Thyroid gland (tissue), 4 donors: ENCODE measurements at regions not wholly inside any gene's neighbourhood (a gene's known extent, or its start where the extent isn't known, plus 50 kb on each side); places are given as distances from the start of the nearest gene placed in this dataset.

ENCODE experiments used
- DNase-seq, 2 donors: peaks; one replicate each; pipeline ENCODE4 v3.0.0-alpha.2; 2019
- H3K27ac ChIP-seq, 3 donors: fragments of 200-600 bp; sonication (generic); 1 replicate in 2 of 3; 2 replicates in 1 of 3; pipeline ENCODE4 v1.5.1; 2016 to 2019; ENCODE audit warnings: mild to moderate bottlenecking in 1 of 3, moderate library complexity in 1 of 3
- H3K27me3 ChIP-seq: fragments of 200-600 bp; sonication (generic); one replicate; pipeline ENCODE4 v1.5.1; 2019
- H3K36me3 ChIP-seq, 2 donors: fragments of 200-600 bp; sonication (generic); one replicate each; pipeline ENCODE4 v1.5.1; 2016 to 2019
- H3K4me1 ChIP-seq, 2 donors: fragments of 200-600 bp; sonication (generic); one replicate each; pipeline ENCODE4 v1.5.1; 2017 to 2019
- H3K4me3 ChIP-seq, 3 donors: fragments of 200-600 bp; sonication (generic); replicated peaks in 1 of 3; 1 replicate in 2 of 3; 2 replicates in 1 of 3; pipeline ENCODE4 v1.5.1; 2016; ENCODE audit warnings: mild to moderate bottlenecking in 1 of 3
- H3K9me3 ChIP-seq: fragments of 200-600 bp; sonication (generic); one replicate; pipeline ENCODE4 v1.5.1; 2017
- POLR2A ChIP-seq, 2 donors: fragments of 450-650 bp; IDR thresholded peaks; one replicate each; pipeline ENCODE4 v1.6.1; 2017; ENCODE audit warnings: antibody characterized with exemption in 2 of 2, mild to moderate bottlenecking in 2 of 2, moderate library complexity in 1 of 2
- whole genome bisulfite sequencing, 2 donors: methylation state at CpG; one replicate each; pipeline ENCODE4 v1.1.5; 2017; 5-methylcytosine and 5-hydroxymethylcytosine counted together
- intact Hi-C: fragments of 100-400 bp; cut with DNase I; formaldehyde crosslinking; loops from one replicate; pipeline ENCODE4 v1.15.1; 2023
- TF ChIP-seq, protein P1 (sequence below), 6 experiments: fragments of 200-600 bp in 3 of 6; fragments of 450-650 bp in 3 of 6; sonication (generic) in 3 of 6; IDR thresholded peaks; one replicate each; pipeline ENCODE4 v1.5.1; 2016 to 2019; ENCODE audit warnings: antibody characterized with exemption in 6 of 6, mild to moderate bottlenecking in 2 of 6, inconsistent platforms in 1 of 6, moderate library complexity in 1 of 6

DNA sequence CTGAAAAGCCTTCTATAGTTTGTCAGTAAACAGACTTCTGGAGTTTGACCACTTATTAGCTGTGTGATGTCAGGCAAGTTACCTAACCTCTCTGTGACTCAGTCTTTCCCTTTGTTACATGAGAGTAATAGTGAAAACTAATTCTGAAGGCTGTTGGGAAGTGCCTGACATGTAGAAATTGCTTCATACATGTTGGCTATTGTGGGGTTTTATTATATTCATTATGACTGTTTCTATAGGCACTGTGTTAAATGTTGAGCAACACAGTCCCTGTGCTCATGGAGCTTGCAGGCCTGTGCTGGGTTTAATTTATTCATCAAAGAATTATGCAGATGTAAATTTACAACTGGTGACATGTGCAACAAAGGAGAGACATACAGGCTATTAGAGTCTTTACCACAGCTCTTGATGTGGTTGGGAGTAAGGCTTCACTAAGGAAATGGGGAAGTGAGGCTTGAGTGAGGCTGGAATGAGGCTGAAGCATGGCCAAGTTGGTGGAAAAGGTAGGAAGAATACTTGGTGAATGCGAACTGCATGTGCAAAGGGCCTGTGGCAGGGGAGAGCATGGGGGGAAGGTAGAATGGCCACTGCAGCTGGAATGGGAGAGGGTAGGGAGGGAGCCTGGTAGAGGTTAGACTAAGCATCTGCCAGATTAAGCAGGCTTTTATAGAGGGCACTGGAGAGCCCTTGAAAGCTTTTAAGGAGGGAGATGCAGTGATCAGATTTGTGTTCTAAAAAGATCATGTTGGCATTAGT, 236.4 kb upstream of the CRY1 start:
- WGBS, 2 donors: 87 to 92% methylated on average over 1 of the region's 1 CpG
- intact Hi-C loops: loop anchor here (10.0 kb wide), 1 partner anchor 275 kb away; no protein-coding TSS in a partner anchor
- H3K36me3 ChIP-seq: no peaks in the 10 kb centered on the region

DNA sequence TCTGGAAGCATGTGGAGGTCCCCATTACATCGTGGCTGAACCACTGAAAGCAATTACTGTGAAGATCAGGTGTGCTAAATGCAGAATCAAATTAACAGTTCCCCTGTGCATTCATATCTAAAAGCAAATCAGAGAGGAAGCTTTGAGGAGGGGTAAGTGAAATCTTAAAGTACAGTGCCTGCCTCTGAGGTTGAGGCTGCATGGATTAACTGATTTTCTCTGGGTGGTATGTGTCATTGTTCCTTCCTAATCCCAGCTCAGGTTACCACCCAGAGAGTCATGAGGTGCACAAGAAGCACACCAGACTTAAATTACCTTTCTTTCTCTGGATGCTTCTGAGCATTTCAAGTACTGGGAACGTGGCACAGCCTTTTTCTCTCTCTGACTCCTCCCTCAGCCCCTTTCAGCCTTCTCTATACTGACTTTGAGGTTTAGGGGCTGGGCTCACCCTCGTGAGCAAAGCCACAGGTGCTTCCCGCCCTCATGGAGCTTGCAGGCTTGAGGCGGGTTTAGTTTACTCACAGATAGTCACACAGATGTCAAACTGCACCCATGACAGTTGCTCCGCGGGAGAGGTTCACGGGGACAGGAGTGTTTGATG, 237.6 kb upstream of the CRY1 start:
- no peak overlapping the region for H3K27ac ChIP-seq
- WGBS, 2 donors: 69 to 72% methylated on average over 8 of the region's 8 CpGs
- no peaks in the 10 kb centered on the region for H3K36me3 ChIP-seq
- no peak overlapping the region for H3K4me3 ChIP-seq
- intact Hi-C loops: no loop called here
- DNase-seq: no peak
- no peak for TF ChIP-seq POLR2A (IDR thresholded peaks at IDR 0.05)
- TF ChIP-seq, protein P1, sequence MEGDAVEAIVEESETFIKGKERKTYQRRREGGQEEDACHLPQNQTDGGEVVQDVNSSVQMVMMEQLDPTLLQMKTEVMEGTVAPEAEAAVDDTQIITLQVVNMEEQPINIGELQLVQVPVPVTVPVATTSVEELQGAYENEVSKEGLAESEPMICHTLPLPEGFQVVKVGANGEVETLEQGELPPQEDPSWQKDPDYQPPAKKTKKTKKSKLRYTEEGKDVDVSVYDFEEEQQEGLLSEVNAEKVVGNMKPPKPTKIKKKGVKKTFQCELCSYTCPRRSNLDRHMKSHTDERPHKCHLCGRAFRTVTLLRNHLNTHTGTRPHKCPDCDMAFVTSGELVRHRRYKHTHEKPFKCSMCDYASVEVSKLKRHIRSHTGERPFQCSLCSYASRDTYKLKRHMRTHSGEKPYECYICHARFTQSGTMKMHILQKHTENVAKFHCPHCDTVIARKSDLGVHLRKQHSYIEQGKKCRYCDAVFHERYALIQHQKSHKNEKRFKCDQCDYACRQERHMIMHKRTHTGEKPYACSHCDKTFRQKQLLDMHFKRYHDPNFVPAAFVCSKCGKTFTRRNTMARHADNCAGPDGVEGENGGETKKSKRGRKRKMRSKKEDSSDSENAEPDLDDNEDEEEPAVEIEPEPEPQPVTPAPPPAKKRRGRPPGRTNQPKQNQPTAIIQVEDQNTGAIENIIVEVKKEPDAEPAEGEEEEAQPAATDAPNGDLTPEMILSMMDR (IDR thresholded peaks at IDR 0.05): no peak
- H3K27me3 ChIP-seq: no peaks in the 10 kb centered on the region
- H3K9me3 ChIP-seq: no peaks in the 10 kb centered on the region
- peaks cover 4 to 7% of the 10 kb centered on the region in 2 donors for H3K4me1 ChIP-seq

More for the DNA sequence above, 236.4 kb upstream of the CRY1 start:
- Histone ChIP-seq H3K27ac (no peak overlapping the region), H3K27me3 (no peaks in the 10 kb centered on the region), H3K4me3 (no peak overlapping the region), H3K9me3 (no peaks in the 10 kb centered on the region), H3K4me1 (no peaks in the 10 kb centered on the region)
- no peak for DNase-seq
- no peak for TF ChIP-seq POLR2A (IDR thresholded peaks at IDR 0.05)
- TF ChIP-seq, protein P1 (IDR thresholded peaks at IDR 0.05): no peak

DNA sequence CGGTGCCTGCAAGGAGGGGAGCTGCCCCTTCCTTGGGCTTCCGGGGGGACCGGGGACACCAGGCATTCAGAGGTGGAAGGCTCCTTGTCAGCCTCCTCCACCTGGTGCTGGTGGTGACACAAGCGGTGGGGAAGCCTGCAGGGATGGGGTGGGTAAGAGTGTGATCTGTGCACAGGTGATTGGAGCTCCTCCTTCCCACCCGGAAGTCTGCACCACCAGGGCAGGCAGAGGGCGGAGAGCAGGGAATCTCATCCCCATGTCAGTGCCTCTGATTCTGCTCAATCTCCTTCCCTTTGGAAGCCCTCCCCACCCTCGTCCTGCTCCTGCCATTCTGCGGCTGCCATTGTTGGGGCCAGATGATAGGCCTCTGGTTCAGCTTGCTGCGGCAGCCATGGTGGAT, 238.1 kb upstream of the CRY1 start:
- intact Hi-C loops: no loop called here
- H3K27ac ChIP-seq: no peak overlapping the region
- H3K9me3 ChIP-seq: no peaks in the 10 kb centered on the region
- no peak overlapping the region for H3K4me3 ChIP-seq
- no peak for TF ChIP-seq POLR2A (IDR thresholded peaks at IDR 0.05)
- TF ChIP-seq, protein P1 (IDR thresholded peaks at IDR 0.05): no peak
- no peaks in the 10 kb centered on the region for H3K36me3 ChIP-seq
- no peak for DNase-seq
- 81 to 85% methylated on average over 8 to 9 of the region's 9 CpGs for WGBS, 2 donors
- no peaks in the 10 kb centered on the region for H3K27me3 ChIP-seq
- peaks cover 7 to 11% of the 10 kb centered on the region in 2 donors for H3K4me1 ChIP-seq

DNA sequence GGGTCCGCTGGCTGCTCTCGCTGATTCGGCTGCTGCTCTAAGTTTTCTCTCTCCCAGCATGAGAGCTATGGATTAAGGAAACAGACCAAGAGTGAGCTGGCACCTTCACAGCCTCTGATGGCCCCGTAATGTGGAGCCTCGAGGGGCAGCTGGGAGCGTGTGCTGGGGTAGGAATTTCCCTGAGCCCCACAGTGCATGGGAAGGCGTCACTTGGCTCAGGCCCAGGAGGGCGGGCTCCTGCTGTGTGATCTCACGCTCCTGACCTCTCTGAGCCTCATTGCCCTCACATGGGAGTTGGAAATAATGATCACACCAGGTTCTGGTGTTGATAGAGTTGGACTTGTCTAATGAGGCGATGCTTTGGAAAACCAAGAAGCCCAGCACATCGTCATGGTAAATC, 238.6 kb upstream of the CRY1 start:
- no peak overlapping the region for H3K4me3 ChIP-seq
- no peaks in the 10 kb centered on the region for H3K27me3 ChIP-seq
- H3K4me1 ChIP-seq: peaks cover 10 to 16% of the 10 kb centered on the region in 2 donors
- 65 to 72% methylated on average over 11 of the region's 11 CpGs for WGBS, 2 donors
- no peak for TF ChIP-seq POLR2A (IDR thresholded peaks at IDR 0.05)
- TF ChIP-seq, protein P1 (IDR thresholded peaks at IDR 0.05): no peak
- DNase-seq: peak in 1 of 2 donors; percentile 43
- intact Hi-C loops: no loop called here
- no peaks in the 10 kb centered on the region for H3K36me3 ChIP-seq
- no peak overlapping the region for H3K27ac ChIP-seq
- no peaks in the 10 kb centered on the region for H3K9me3 ChIP-seq

DNA sequence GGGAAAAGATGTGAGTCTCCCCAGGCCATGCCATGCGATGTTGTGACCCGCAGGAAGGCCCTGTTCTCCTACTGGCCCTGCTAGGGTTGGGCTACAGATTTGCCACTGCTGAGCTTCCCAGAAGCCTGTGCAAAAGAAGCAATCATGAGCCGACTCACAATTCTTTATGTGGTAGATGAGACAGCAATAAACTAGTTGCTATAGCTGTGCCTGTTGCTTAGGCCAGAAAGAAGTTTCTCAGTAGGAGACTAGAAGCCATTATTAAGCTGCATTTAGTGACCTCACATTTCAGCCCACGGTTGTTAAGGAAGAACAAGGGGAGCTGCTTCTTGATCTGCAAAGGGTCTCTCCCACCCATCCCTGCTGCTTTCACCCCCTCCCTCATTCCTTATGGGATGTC, 239.4 kb upstream of the CRY1 start:
- peaks cover 10 to 20% of the 10 kb centered on the region in 2 donors for H3K4me1 ChIP-seq
- no peaks in the 10 kb centered on the region for H3K9me3 ChIP-seq
- no peak for DNase-seq
- intact Hi-C loops: no loop called here
- no peak overlapping the region for H3K4me3 ChIP-seq
- H3K27ac ChIP-seq: no peak overlapping the region
- WGBS, 2 donors: 85 to 95% methylated on average over 2 to 4 of the region's 4 CpGs
- no peaks in the 10 kb centered on the region for H3K36me3 ChIP-seq
- TF ChIP-seq POLR2A (IDR thresholded peaks at IDR 0.05): no peak
- TF ChIP-seq, protein P1 (IDR thresholded peaks at IDR 0.05): no peak
- H3K27me3 ChIP-seq: no peaks in the 10 kb centered on the region
